ENCODE measurements at regions not wholly inside any gene's neighbourhood (a gene's known extent, or its start where the extent isn't known, plus 50 kb on each side); places are given as distances from the start of the nearest gene placed in this dataset.

DNA sequence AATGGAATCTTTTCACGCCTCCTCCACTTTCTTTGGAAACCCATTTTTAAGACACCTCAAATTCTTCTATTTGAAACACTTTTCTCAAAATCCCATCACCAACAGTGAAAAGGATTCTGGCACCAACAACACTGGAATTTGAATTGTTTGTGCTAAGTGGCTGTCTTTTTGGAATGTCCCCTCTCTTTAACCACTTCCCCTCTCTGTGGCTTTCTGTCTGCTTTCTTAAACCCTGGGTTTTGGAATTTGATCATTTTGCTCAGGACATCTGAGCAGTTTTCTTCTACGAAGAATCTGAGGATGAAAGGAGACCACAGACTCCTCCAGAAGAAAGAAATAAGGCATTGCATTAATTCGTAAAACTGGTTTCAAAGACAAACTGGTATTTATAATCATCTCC lies 89.0 kb downstream of the MXRA5 start:
- no peak for DNase-seq
- peaks cover 0 to 25% (median 0%) of the 10 kb centered on the region in 11 donors for H3K9me3 ChIP-seq
- no peaks in the 10 kb centered on the region for H3K36me3 ChIP-seq
- no peak for ATAC-seq
- no peak overlapping the region for H3K4me3 ChIP-seq
- no peaks in the 10 kb centered on the region for H3K27me3 ChIP-seq
- H3K27ac ChIP-seq, result no peak overlapping the region
- intact Hi-C loops (cut with DNase I), result no loop called here
- TF ChIP-seq, protein P1, sequence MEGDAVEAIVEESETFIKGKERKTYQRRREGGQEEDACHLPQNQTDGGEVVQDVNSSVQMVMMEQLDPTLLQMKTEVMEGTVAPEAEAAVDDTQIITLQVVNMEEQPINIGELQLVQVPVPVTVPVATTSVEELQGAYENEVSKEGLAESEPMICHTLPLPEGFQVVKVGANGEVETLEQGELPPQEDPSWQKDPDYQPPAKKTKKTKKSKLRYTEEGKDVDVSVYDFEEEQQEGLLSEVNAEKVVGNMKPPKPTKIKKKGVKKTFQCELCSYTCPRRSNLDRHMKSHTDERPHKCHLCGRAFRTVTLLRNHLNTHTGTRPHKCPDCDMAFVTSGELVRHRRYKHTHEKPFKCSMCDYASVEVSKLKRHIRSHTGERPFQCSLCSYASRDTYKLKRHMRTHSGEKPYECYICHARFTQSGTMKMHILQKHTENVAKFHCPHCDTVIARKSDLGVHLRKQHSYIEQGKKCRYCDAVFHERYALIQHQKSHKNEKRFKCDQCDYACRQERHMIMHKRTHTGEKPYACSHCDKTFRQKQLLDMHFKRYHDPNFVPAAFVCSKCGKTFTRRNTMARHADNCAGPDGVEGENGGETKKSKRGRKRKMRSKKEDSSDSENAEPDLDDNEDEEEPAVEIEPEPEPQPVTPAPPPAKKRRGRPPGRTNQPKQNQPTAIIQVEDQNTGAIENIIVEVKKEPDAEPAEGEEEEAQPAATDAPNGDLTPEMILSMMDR (IDR thresholded peaks at IDR 0.05), result no peak
- 76 to 82% methylated on average over 3 of the region's 3 CpGs for WGBS, 2 donors
- peaks cover 0 to 14% (median 0%) of the 10 kb centered on the region in 9 donors for H3K4me1 ChIP-seq

DNA sequence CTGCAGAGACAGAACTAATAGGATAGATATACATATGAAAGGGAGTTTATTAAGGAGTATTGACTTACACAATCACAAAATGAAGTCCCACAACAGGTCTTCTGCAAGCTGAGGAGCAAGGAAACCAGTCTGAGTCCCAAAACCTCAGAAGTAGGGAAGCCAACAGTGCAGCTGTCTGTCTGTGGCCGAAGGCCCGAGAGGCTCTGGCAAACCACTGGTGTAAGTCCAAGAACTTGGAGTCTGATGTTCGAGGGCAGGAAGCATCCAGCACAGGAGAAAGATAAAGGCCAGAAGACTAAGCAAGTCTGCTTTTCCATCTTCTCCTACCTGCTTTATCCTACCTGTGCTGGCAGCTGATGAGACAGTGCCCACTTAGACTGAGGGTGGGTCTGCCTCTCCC lies 89.6 kb downstream of the MXRA5 start:
- Histone ChIP-seq H3K36me3 (no peaks in the 10 kb centered on the region), H3K27ac (peak overlapping the region in 1 of 10 donors; percentile 33), H3K4me1 (peaks cover 0 to 15% (median 0%) of the 10 kb centered on the region in 9 donors), H3K27me3 (no peaks in the 10 kb centered on the region), H3K9me3 (peaks cover 0 to 19% (median 0%) of the 10 kb centered on the region in 11 donors), H3K4me3 (no peak overlapping the region)
- intact Hi-C loops (cut with DNase I), result no loop called here
- TF ChIP-seq, protein P1 (IDR thresholded peaks at IDR 0.05), result no peak
- 78 to 79% methylated on average over 3 of the region's 3 CpGs for WGBS, 2 donors
- peak in 1 of 8 donors; percentile 55 for ATAC-seq
- peak in 1 of 2 donors; percentile 10 for DNase-seq

DNA sequence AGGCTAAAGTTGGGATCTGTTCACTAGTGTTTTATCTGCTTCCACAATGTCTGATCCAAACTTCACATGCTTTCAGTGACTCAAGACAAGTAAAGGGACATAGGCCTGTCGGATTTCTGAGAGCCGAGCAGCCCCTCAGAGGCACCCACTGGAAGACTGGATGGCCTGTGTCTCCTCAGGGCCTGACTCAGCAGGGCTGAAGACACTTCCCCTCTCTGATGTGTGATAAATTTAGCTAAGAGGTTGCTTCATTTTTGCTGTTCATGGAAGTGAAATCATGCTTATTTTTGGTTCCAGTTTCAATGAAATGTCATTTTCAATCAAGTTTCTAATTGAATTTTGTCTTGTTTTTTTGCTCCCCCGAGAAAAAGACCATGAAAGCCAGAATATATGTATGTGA lies 93.7 kb downstream of the MXRA5 start:
- no peak for DNase-seq
- peak in 2 of 8 donors; percentile 63 to 66 for ATAC-seq
- TF ChIP-seq, protein P1 (IDR thresholded peaks at IDR 0.05), result no peak
- Histone ChIP-seq H3K4me1 (peaks cover 0 to 15% (median 0%) of the 10 kb centered on the region in 9 donors), H3K27me3 (no peaks in the 10 kb centered on the region), H3K27ac (peak overlapping the region in 2 of 10 donors; percentile 4 to 16), H3K36me3 (no peaks in the 10 kb centered on the region), H3K9me3 (no peaks in the 10 kb centered on the region), H3K4me3 (no peak overlapping the region)
- intact Hi-C loops (cut with DNase I), result no loop called here
- 46 to 53% methylated on average over 3 of the region's 3 CpGs for WGBS, 2 donors

DNA sequence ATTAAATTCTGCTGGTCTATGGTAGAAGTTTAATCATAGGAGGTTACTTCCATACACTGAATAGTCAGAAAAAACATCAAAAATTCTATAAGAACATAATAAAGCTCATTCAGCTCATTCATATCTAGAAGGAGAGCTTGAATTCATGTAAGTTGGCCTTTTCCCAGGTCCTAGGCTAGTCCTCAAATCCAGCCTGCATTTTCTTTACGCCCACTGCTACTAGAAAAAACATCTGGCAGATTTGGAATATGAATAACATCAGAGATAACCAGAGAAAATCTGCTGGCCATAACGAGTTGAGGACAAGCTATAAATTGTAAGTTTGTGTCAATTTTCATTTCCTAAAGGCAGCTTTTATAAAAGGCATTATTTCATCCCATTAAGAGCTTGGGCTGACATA lies 95.5 kb downstream of the MXRA5 start:
- Histone ChIP-seq H3K27me3 (no peaks in the 10 kb centered on the region), H3K9me3 (no peaks in the 10 kb centered on the region), H3K4me3 (no peak overlapping the region), H3K36me3 (no peaks in the 10 kb centered on the region), H3K27ac (peak overlapping the region in 1 of 10 donors; percentile 21), H3K4me1 (peaks cover 0 to 10% (median 0%) of the 10 kb centered on the region in 9 donors)
- DNase-seq, result no peak
- ATAC-seq, result peak in 1 of 8 donors; percentile 74
- WGBS, 2 donors, result 43 to 49% methylated on average over 2 of the region's 2 CpGs
- TF ChIP-seq, protein P1 (IDR thresholded peaks at IDR 0.05), result no peak
- intact Hi-C loops (cut with DNase I), result no loop called here
